Suprapubic skin (tissue), 4 donors: ENCODE measurements at regions not wholly inside any gene's neighbourhood (a gene's known extent, or its start where the extent isn't known, plus 50 kb on each side); places are given as distances from the start of the nearest gene placed in this dataset.

Experiments
- DNase-seq, 2 donors: peaks; one replicate each; pipeline ENCODE4 v3.0.0-alpha.2; 2019; ENCODE audit warnings: low spot score in 2 of 2
- H3K27ac ChIP-seq: fragments of 200-600 bp; sonication (generic); one replicate; pipeline ENCODE4 v1.5.1; 2019
- H3K27me3 ChIP-seq: fragments of 200-600 bp; sonication (generic); one replicate; pipeline ENCODE4 v1.5.1; 2019
- H3K36me3 ChIP-seq: fragments of 200-600 bp; sonication (generic); one replicate; pipeline ENCODE4 v1.5.1; 2019
- H3K4me1 ChIP-seq: fragments of 200-600 bp; sonication (generic); one replicate; pipeline ENCODE4 v1.5.1; 2019
- H3K4me3 ChIP-seq: fragments of 200-600 bp; sonication (generic); one replicate; pipeline ENCODE4 v1.5.1; 2019; ENCODE audit warnings: mild to moderate bottlenecking
- H3K9me3 ChIP-seq: fragments of 200-600 bp; sonication (generic); one replicate; pipeline ENCODE4 v1.5.1; 2019
- EP300 ChIP-seq: sonication (generic); formaldehyde crosslinking; IDR thresholded peaks from one replicate; pipeline ENCODE4 v1.6.1; 2017; ENCODE audit warnings: antibody characterized with exemption
- POLR2A ChIP-seq, 2 donors: fragments of 450-650 bp; IDR thresholded peaks; one replicate each; pipeline ENCODE4 v1.6.1; 2017; ENCODE audit warnings: antibody characterized with exemption in 2 of 2, mild to moderate bottlenecking in 2 of 2, moderate library complexity in 2 of 2
- POLR2AphosphoS5 ChIP-seq, 3 donors: sonication (generic); formaldehyde crosslinking; IDR thresholded peaks; one replicate each; pipeline ENCODE4 v1.6.1; 2017; ENCODE audit warnings: antibody characterized with exemption in 3 of 3
- WGBS: methylation state at CpG from one replicate; pipeline ENCODE4 v1.1.5; 2018; 5-methylcytosine and 5-hydroxymethylcytosine counted together
- TF ChIP-seq, protein P1 (sequence below), 2 donors: fragments of 200-600 bp in 1 of 2; fragments of 450-650 bp in 1 of 2; sonication (generic) in 1 of 2; IDR thresholded peaks; one replicate each; pipeline ENCODE4 v1.5.1; 2016 to 2019; ENCODE audit warnings: antibody characterized with exemption in 2 of 2, mild to moderate bottlenecking in 1 of 2, moderate library complexity in 1 of 2

DNA sequence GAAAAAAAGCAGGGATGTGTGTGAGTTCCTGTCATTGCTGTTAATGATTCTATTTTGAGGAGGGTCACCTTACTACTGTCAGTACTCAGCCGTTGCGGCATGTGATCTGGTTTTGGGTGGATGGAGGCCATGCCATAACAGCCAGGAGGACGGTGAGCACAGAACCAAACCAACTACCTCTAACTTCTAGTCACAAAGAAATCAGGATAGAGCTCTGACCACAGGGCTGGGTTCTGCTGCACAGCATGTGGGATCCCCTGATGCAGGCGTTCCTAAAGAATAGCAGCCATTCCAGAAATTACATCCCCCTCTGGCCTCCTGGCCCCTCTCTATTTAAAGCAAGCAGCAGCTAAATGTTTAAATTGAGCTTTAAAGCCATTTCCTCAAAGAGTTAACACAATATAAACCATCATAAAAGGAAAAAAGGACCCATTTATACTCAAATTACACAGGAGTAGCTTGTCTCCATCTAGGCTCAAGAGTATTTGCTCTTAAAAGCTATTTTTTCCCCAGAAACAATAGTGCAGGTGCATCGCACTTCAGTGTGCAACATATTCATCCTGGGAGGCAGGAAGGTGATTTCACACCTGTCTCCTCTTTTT is 786.4 kb downstream of the RNF144A start:
- Histone ChIP-seq H3K4me3 (no peak overlapping the region), H3K36me3 (no peaks in the 10 kb centered on the region), H3K4me1 (no peaks in the 10 kb centered on the region), H3K27me3 (no peaks in the 10 kb centered on the region), H3K9me3 (no peaks in the 10 kb centered on the region), H3K27ac (no peak overlapping the region)
- DNase-seq, result no peak
- WGBS, result 81% methylated on average over 5 of the region's 5 CpGs
- TF ChIP-seq EP300, result no peak
- TF ChIP-seq, protein P1, sequence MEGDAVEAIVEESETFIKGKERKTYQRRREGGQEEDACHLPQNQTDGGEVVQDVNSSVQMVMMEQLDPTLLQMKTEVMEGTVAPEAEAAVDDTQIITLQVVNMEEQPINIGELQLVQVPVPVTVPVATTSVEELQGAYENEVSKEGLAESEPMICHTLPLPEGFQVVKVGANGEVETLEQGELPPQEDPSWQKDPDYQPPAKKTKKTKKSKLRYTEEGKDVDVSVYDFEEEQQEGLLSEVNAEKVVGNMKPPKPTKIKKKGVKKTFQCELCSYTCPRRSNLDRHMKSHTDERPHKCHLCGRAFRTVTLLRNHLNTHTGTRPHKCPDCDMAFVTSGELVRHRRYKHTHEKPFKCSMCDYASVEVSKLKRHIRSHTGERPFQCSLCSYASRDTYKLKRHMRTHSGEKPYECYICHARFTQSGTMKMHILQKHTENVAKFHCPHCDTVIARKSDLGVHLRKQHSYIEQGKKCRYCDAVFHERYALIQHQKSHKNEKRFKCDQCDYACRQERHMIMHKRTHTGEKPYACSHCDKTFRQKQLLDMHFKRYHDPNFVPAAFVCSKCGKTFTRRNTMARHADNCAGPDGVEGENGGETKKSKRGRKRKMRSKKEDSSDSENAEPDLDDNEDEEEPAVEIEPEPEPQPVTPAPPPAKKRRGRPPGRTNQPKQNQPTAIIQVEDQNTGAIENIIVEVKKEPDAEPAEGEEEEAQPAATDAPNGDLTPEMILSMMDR (IDR thresholded peaks at IDR 0.05), result no peak
- TF ChIP-seq POLR2AphosphoS5 (IDR thresholded peaks at IDR 0.05), result no peak
- no peak for TF ChIP-seq POLR2A (IDR thresholded peaks at IDR 0.05)

DNA sequence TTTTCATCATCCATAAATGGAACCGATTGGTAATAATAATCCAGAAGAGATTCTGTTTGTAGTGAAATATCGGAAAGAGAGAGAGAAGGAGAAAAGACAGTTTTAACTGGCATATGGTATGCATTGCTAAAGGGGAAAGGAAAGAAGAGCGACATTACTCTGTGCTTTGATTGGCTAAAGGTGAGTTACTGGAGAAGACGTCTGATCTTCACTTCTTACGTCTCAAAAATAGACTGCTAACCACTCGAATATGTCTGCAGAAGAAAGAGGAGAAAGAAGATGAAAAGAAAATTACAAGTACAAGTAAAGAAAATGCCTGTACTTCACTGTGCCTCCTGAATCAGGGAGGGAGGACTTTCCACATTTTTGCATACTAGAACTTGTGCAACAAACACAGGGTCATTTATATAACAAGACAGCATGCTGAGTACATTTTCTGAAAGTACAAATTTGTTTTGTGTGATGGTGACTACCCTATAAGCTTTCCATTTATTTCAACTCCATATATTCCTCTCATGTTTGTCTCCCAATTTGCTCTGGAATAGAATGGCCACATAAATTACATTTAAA is 787.2 kb downstream of the RNF144A start:
- Histone ChIP-seq H3K4me1 (no peaks in the 10 kb centered on the region), H3K27ac (no peak overlapping the region), H3K9me3 (no peaks in the 10 kb centered on the region), H3K36me3 (no peaks in the 10 kb centered on the region), H3K4me3 (no peak overlapping the region), H3K27me3 (no peaks in the 10 kb centered on the region)
- DNase-seq, result no peak
- TF ChIP-seq EP300 (no peak), POLR2A (IDR thresholded peaks at IDR 0.05) (no peak), POLR2AphosphoS5 (IDR thresholded peaks at IDR 0.05) (no peak)
- TF ChIP-seq, protein P1 (IDR thresholded peaks at IDR 0.05), result no peak
- WGBS, result 39% methylated on average over 6 of the region's 6 CpGs

DNA sequence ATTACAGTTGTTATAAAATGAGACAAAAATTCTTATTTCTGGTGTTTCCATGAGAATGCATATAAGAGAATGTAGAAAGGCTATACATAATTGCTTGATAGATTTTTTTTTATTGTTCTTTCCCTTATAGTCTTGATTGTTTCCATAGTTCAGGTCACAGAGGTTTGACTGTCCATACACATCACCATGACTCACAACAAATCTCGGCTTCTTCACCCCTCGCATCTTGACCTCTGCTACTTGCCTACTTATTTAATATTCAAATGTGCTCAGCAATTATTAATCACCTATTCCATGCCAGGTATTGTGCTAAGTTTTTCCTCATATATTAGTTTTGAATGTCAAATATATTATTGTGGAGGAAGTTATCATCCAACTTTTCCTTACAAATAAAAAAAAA is 789.6 kb downstream of the RNF144A start:
- WGBS, result 94% methylated on average over 2 of the region's 2 CpGs
- Histone ChIP-seq H3K4me3 (no peak overlapping the region), H3K9me3 (no peaks in the 10 kb centered on the region), H3K4me1 (no peaks in the 10 kb centered on the region), H3K27me3 (no peaks in the 10 kb centered on the region), H3K36me3 (no peaks in the 10 kb centered on the region), H3K27ac (no peak overlapping the region)
- DNase-seq, result no peak
- no peak for TF ChIP-seq EP300

DNA sequence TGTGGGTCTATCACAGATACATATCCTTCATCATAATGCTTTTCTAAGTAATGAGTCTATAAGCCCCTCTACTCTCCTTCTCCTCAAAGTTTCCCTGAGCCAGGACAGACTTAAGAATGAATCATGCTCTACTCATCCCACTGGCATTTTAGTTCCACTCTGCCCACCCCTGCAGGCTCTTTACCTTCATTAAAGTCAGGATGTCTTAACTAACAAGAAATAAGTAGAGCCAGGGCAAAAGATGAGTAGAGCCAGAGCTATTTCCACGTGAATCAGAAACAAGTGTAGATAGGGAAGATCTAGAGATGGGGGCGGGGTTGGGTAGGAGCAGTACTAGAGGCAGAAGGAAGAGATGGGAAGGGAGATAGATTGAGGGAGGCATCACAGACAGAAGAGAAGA is 790.5 kb downstream of the RNF144A start:
- Histone ChIP-seq H3K36me3 (no peaks in the 10 kb centered on the region), H3K4me3 (no peak overlapping the region), H3K27me3 (no peaks in the 10 kb centered on the region), H3K9me3 (no peaks in the 10 kb centered on the region), H3K4me1 (no peaks in the 10 kb centered on the region), H3K27ac (no peak overlapping the region)
- DNase-seq, result no peak
- 70% methylated on average over 2 of the region's 2 CpGs for WGBS
- TF ChIP-seq, protein P1 (IDR thresholded peaks at IDR 0.05), result no peak
- no peak for TF ChIP-seq POLR2A (IDR thresholded peaks at IDR 0.05)

DNA sequence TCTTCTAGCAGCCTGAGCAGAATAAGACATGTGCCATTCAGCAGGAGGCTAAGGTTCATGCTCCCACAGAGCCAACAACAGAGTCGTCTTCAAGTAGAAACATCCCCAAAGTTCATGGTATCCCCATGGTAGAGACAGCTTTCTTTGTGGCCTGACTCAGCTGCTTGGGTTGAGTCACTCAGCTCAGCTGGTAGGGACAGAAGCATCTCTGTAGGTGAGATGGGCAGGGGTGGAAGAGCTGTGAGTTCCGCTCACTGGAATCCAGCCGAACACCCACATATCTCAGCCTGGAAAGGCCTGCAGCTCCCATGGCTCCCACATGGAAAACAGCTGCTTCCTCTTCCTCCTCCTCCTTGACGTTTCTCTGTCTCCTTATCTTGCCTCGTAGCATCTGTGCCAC is 792.7 kb downstream of the RNF144A start:
- Histone ChIP-seq H3K36me3 (no peaks in the 10 kb centered on the region), H3K4me3 (no peak overlapping the region), H3K9me3 (no peaks in the 10 kb centered on the region), H3K27ac (no peak overlapping the region), H3K27me3 (no peaks in the 10 kb centered on the region), H3K4me1 (no peaks in the 10 kb centered on the region)
- 66% methylated on average over 5 of the region's 5 CpGs for WGBS
- DNase-seq, result no peak
- TF ChIP-seq, protein P1 (IDR thresholded peaks at IDR 0.05), result no peak
- TF ChIP-seq POLR2A (IDR thresholded peaks at IDR 0.05) (no peak), POLR2AphosphoS5 (IDR thresholded peaks at IDR 0.05) (no peak), EP300 (no peak)

DNA sequence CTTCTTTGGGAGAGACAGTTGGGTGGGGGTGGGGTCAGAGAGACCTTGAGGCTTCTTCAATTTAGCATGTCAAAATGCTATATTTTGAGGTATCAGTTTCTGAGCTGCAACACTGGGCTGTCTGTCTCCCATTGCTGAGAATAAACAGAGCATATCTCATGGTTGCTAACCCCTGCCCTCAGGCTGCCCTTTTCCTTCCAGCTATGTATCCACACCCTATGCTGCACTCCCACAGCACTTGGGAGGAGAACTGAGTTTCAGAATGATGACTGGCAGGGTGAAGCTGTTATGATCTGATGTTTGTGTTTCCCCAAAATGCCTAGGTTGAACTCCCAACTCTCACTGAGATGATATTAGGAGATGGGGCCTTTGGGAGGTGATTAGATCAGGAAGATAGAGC is 794.0 kb downstream of the RNF144A start:
- DNase-seq, result no peak
- TF ChIP-seq EP300 (no peak), POLR2AphosphoS5 (IDR thresholded peaks at IDR 0.05) (no peak), POLR2A (IDR thresholded peaks at IDR 0.05) (no peak)
- TF ChIP-seq, protein P1 (IDR thresholded peaks at IDR 0.05), result no peak
- H3K9me3 ChIP-seq, result no peaks in the 10 kb centered on the region
- H3K4me3 ChIP-seq, result no peak overlapping the region
- no peak overlapping the region for H3K27ac ChIP-seq
- no peaks in the 10 kb centered on the region for H3K27me3 ChIP-seq
- H3K4me1 ChIP-seq, result no peaks in the 10 kb centered on the region
- no peaks in the 10 kb centered on the region for H3K36me3 ChIP-seq
